GM13976 (cell line): ENCODE measurements at regions not wholly inside any gene's neighbourhood (a gene's known extent, or its start where the extent isn't known, plus 50 kb on each side); places are given as distances from the start of the nearest gene placed in this dataset.

Experiments used
- DNase-seq: peaks from one replicate; pipeline ENCODE4 v3.0.0; 2012; ENCODE audit warnings: low spot score
- CTCF ChIP-seq: IDR thresholded peaks from 2 replicates; pipeline ENCODE4 v1.5.1; 2012; ENCODE audit warnings: borderline replicate concordance, mild to moderate bottlenecking; ENCODE audit not compliant: insufficient read depth; ENCODE audit errors: extremely low read depth, missing control alignments, control extremely low read depth
- in situ Hi-C: fragments of 300-500 bp; cut with MboI; formaldehyde crosslinking; loops from one replicate; pipeline ENCODE4 v1.12.0; 2022; ENCODE audit warnings: low sequenced_read_pairs, mixed read lengths, inconsistent platforms; ENCODE audit not compliant: unreplicated experiment

- no peak for TF ChIP-seq CTCF
- no peak for DNase-seq
- in situ Hi-C loops = loop anchor here (25.0 kb wide), 1 partner anchor 378 kb away; no protein-coding TSS in a partner anchor
Observed at GRCh38 chr5:104189909-104190308, 627.3 kb upstream of the NUDT12 start.

- no peak for DNase-seq
- no peak for TF ChIP-seq CTCF
- in situ Hi-C loops = loop anchor here (25.0 kb wide), 1 partner anchor 377 kb away; no protein-coding TSS in a partner anchor
Observed at GRCh38 chr5:104189031-104189430, 626.4 kb upstream of the NUDT12 start.

- in situ Hi-C loops = loop anchor here (25.0 kb wide), 1 partner anchor 375 kb away; no protein-coding TSS in a partner anchor
- DNase-seq = no peak
- no peak for TF ChIP-seq CTCF
Observed at GRCh38 chr5:104187656-104188055, 625.1 kb upstream of the NUDT12 start.

DNA sequence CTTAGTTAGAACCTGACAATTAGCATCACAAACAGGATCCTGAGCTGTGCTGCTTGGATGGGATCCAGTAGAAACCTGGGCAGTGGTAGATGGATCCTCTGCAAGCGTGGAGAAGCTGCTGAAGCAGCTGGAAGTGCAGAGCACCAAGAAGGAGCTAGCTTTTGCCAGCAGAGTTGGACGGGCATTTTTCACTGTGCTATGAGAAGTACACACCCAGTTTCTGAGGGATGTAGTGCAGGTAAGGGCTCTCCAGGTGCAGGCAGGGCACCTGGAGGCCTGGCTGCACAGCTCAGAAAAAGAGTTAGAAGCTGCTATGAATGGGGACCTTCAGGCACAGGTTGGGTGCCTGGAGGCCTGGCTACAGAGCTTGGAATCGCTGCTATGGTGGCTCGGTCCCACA, 623.9 kb upstream of the NUDT12 start:
- in situ Hi-C loops = loop anchor here (25.0 kb wide), 1 partner anchor 374 kb away; no protein-coding TSS in a partner anchor
- DNase-seq = no peak
- TF ChIP-seq CTCF = no peak

DNA sequence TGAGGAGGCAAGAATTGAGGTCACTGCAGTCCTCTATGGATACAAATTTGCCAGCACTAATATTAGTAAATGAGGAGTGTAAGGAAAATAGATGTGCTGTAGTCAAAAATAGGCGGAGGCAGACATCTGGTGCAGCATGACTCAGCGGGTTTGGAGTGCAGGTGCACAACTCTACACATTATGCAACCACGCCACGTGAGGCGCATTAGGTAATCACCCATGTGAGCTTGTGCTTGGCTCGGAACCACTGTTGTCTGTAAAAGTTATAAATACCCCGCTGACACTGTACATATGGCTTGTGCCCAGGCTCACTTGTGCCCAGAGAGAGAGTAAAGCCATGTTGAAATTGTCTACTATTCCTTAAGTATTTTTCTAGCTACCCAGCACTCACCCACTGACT, 623.5 kb upstream of the NUDT12 start:
- no peak for TF ChIP-seq CTCF
- in situ Hi-C loops = loop anchor here (25.0 kb wide), 1 partner anchor 374 kb away; no protein-coding TSS in a partner anchor
- DNase-seq = no peak

- DNase-seq = no peak
- in situ Hi-C loops = loop anchor here (25.0 kb wide), 1 partner anchor 372 kb away; no protein-coding TSS in a partner anchor
- no peak for TF ChIP-seq CTCF
Observed at GRCh38 chr5:104184264-104184663, 621.7 kb upstream of the NUDT12 start.
